HepG2 (cell line): ENCODE measurements at regions not wholly inside any gene's neighbourhood (a gene's known extent, or its start where the extent isn't known, plus 50 kb on each side); places are given as distances from the start of the nearest gene placed in this dataset.

Experiments used
- FOXJ3 ChIP-seq: sonication (generic); formaldehyde crosslinking; IDR thresholded peaks from 2 replicates; pipeline ENCODE4 v1.4.0; 2020; ENCODE audit warnings: missing genetic modification reagents, mild to moderate bottlenecking, borderline replicate concordance
- GPN1 ChIP-seq: sonication (generic); formaldehyde crosslinking; IDR thresholded peaks from 2 replicates; pipeline ENCODE4 v1.5.1; 2020; ENCODE audit warnings: missing genetic modification reagents, borderline replicate concordance
- HMG20A ChIP-seq: IDR thresholded peaks from 2 replicates; pipeline ENCODE4 v1.6.1; 2016; ENCODE audit warnings: borderline replicate concordance
- HNRNPL ChIP-seq: fragments of 200-400 bp; formaldehyde crosslinking; IDR thresholded peaks from 2 replicates; pipeline ENCODE4 v1.6.1; 2017; ENCODE audit warnings: mild to moderate bottlenecking, low read depth, low read length
- IKZF4 ChIP-seq: sonication (generic); formaldehyde crosslinking; IDR thresholded peaks from 2 replicates; pipeline ENCODE4 v1.5.1; 2020; ENCODE audit warnings: borderline replicate concordance, mild to moderate bottlenecking, low read depth, missing genetic modification reagents; ENCODE audit errors: not compliant biosample characterization
- MXD4 ChIP-seq: IDR thresholded peaks from 2 replicates; pipeline ENCODE4 v1.6.1; 2016; ENCODE audit warnings: mild to moderate bottlenecking, missing biosample characterization, missing genetic modification reagents
- NFE2 ChIP-seq: sonication (generic); formaldehyde crosslinking; IDR thresholded peaks from 2 replicates; pipeline ENCODE4 v1.4.0; 2020; ENCODE audit warnings: missing genetic modification reagents
- NFE2L1 ChIP-seq: sonication (generic); formaldehyde crosslinking; IDR thresholded peaks from 2 replicates; pipeline ENCODE4 v1.4.0; 2020; ENCODE audit warnings: missing genetic modification reagents, mild to moderate bottlenecking, borderline replicate concordance
- PPARG ChIP-seq: conservative IDR thresholded peaks from 2 replicates; pipeline ENCODE4 v1.6.1; 2016; ENCODE audit warnings: missing biosample characterization, missing genetic modification reagents
- SALL1 ChIP-seq: sonication (generic); formaldehyde crosslinking; IDR thresholded peaks from 2 replicates; pipeline ENCODE4 v1.8.0; 2022; ENCODE audit warnings: mild to moderate bottlenecking, missing genetic modification reagents
- SOX5 ChIP-seq: IDR thresholded peaks from 2 replicates; pipeline ENCODE4 v1.6.1; 2016; ENCODE audit warnings: borderline replicate concordance
- SRY ChIP-seq: sonication (generic); formaldehyde crosslinking; IDR thresholded peaks from 2 replicates; pipeline ENCODE4 v1.8.0; 2022; ENCODE audit warnings: mild to moderate bottlenecking, missing genetic modification reagents
- U2AF1 ChIP-seq: fragments of 200-400 bp; formaldehyde crosslinking; optimal IDR thresholded peaks from 2 replicates; pipeline ENCODE3; 2017; ENCODE audit warnings: mild to moderate bottlenecking, low read depth, low read length
- ZBTB7A ChIP-seq: sonication (generic); formaldehyde crosslinking; IDR thresholded peaks from 2 replicates; pipeline ENCODE4 v1.8.0; 2022; ENCODE audit warnings: mild to moderate bottlenecking, missing genetic modification reagents
- ZNF292 ChIP-seq: sonication (generic); formaldehyde crosslinking; IDR thresholded peaks from 2 replicates; pipeline ENCODE4 v1.8.1; 2022; ENCODE audit warnings: mild to moderate bottlenecking, low read depth, missing genetic modification reagents, borderline replicate concordance
- ZNF33A ChIP-seq: sonication (generic); formaldehyde crosslinking; IDR thresholded peaks from 2 replicates; pipeline ENCODE4 v1.5.1; 2020; ENCODE audit warnings: missing genetic modification reagents, mild to moderate bottlenecking, moderate library complexity, borderline replicate concordance
- ZNF614 ChIP-seq: IDR thresholded peaks from 2 replicates; pipeline ENCODE4 v1.6.1; 2018; ENCODE audit warnings: missing biosample characterization, missing genetic modification reagents, inconsistent platforms, borderline replicate concordance
- ZNF660 ChIP-seq: sonication (generic); formaldehyde crosslinking; IDR thresholded peaks from 2 replicates; pipeline ENCODE4 v1.5.1; 2020; ENCODE audit warnings: mild to moderate bottlenecking, low read depth, missing genetic modification reagents, borderline replicate concordance
- ZNF737 ChIP-seq: sonication (generic); formaldehyde crosslinking; IDR thresholded peaks from 2 replicates; pipeline ENCODE4 v1.5.0; 2020; ENCODE audit warnings: missing genetic modification reagents, mild to moderate bottlenecking, borderline replicate concordance
- ZNF878 ChIP-seq: sonication (generic); formaldehyde crosslinking; IDR thresholded peaks from 2 replicates; pipeline ENCODE4 v1.8.1; 2023; ENCODE audit warnings: mild to moderate bottlenecking, missing genetic modification reagents, moderate library complexity
- ZSCAN25 ChIP-seq: sonication (generic); formaldehyde crosslinking; IDR thresholded peaks from 2 replicates; pipeline ENCODE4 v1.8.0; 2022; ENCODE audit warnings: mild to moderate bottlenecking, missing genetic modification reagents
- TF ChIP-seq, protein P1 (sequence below): sonication (generic); formaldehyde crosslinking; IDR thresholded peaks from 2 replicates; pipeline ENCODE4 v1.5.0; 2020; ENCODE audit warnings: missing genetic modification reagents
- TF ChIP-seq, protein P2 (sequence below): IDR thresholded peaks from 2 replicates; pipeline ENCODE4 v1.6.1; 2016; ENCODE audit warnings: mild to moderate bottlenecking
- TF ChIP-seq, protein P3 (sequence below): sonication (generic); formaldehyde crosslinking; IDR thresholded peaks from 2 replicates; pipeline ENCODE4 v1.8.0; 2022; ENCODE audit warnings: missing genetic modification reagents, low read depth, mild to moderate bottlenecking, borderline replicate concordance
- TF ChIP-seq, protein P4 (sequence below): sonication (generic); formaldehyde crosslinking; IDR thresholded peaks from 2 replicates; pipeline ENCODE4 v1.9.0; 2021; ENCODE audit warnings: missing genetic modification reagents, borderline replicate concordance
- TF ChIP-seq, protein P5 (sequence below): sonication (generic); formaldehyde crosslinking; conservative IDR thresholded peaks from 2 replicates; pipeline ENCODE4 v1.4.0; 2020; ENCODE audit warnings: missing genetic modification reagents

DNA sequence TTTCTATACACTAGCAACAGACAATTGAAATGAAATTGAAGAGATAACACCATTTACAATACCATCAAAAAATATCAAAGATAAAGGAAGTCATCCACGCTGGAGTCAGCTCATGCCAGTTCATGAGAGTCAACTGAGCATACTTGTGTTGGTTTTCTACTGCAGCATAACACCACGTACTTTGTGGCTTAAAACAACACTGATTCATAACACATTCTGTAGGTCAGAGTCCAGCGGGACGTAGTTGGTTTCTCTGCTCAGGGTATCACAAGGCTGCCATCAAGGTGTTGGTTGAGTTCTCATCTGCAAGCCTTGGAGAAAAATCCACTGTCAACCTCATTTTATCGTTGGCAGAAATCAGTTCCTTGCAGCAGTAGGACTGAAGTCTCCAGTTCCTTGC, 84.2 kb downstream of the TEX51 start (continued):
- TF ChIP-seq, protein P1, sequence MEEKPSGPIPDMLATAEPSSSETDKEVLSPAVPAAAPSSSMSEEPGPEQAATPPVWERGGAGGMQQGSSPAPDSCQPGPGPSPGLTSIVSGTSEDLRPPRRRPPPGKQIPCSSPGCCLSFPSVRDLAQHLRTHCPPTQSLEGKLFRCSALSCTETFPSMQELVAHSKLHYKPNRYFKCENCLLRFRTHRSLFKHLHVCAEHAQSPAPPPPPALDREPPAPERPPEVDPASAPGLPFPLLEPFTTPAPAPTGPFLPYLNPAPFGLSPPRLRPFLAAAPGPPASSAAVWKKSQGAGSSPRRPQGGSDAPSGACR (CRISPR knock-in tag), result no peak
- TF ChIP-seq, protein P2, sequence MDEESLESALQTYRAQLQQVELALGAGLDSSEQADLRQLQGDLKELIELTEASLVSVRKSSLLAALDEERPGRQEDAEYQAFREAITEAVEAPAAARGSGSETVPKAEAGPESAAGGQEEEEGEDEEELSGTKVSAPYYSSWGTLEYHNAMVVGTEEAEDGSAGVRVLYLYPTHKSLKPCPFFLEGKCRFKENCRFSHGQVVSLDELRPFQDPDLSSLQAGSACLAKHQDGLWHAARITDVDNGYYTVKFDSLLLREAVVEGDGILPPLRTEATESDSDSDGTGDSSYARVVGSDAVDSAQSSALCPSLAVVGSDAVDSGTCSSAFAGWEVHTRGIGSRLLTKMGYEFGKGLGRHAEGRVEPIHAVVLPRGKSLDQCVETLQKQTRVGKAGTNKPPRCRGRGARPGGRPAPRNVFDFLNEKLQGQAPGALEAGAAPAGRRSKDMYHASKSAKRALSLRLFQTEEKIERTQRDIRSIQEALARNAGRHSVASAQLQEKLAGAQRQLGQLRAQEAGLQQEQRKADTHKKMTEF (CRISPR knock-in tag), result peak; percentile 43; the same call in 1 of the 2 replicates
- TF ChIP-seq, protein P3, sequence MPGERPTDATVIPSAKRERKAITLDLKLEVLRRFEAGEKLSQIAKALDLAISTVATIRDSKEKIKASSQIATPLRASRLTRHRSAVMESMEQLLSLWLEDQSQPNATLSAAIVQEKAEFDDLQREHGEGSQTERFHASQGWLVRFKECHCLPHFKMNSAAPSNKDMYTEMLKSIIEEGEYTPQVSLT, result no peak
- TF ChIP-seq PPARG (CRISPR knock-in tag) (peak; percentile 46; the same call in 1 of the 2 replicates), ZNF614 (CRISPR knock-in tag) (peak; percentile 89; the same call in 1 of the 2 replicates), IKZF4 (CRISPR knock-in tag) (no peak), ZNF878 (no peak), ZNF292 (CRISPR knock-in tag) (0 out of 2 replicates have a peak, but pooled peaks have one; percentile 26), U2AF1 (no peak), NFE2L1 (CRISPR knock-in tag) (no peak), ZNF737 (CRISPR knock-in tag) (no peak), GPN1 (CRISPR knock-in tag) (no peak), FOXJ3 (no peak), SOX5 (CRISPR knock-in tag) (peak; percentile 50; the same call in 1 of the 2 replicates), MXD4 (no peak), NFE2 (CRISPR knock-in tag) (no peak), ZBTB7A (CRISPR knock-in tag) (no peak), HNRNPL (no peak), ZNF660 (CRISPR knock-in tag) (no peak), SRY (CRISPR knock-in tag) (no peak), SALL1 (peak; percentile 85), HMG20A (CRISPR knock-in tag) (peak; percentile 45; the same call in 1 of the 2 replicates), ZNF33A (CRISPR knock-in tag) (no peak), ZSCAN25 (CRISPR knock-in tag) (no peak)
- TF ChIP-seq, protein P4, sequence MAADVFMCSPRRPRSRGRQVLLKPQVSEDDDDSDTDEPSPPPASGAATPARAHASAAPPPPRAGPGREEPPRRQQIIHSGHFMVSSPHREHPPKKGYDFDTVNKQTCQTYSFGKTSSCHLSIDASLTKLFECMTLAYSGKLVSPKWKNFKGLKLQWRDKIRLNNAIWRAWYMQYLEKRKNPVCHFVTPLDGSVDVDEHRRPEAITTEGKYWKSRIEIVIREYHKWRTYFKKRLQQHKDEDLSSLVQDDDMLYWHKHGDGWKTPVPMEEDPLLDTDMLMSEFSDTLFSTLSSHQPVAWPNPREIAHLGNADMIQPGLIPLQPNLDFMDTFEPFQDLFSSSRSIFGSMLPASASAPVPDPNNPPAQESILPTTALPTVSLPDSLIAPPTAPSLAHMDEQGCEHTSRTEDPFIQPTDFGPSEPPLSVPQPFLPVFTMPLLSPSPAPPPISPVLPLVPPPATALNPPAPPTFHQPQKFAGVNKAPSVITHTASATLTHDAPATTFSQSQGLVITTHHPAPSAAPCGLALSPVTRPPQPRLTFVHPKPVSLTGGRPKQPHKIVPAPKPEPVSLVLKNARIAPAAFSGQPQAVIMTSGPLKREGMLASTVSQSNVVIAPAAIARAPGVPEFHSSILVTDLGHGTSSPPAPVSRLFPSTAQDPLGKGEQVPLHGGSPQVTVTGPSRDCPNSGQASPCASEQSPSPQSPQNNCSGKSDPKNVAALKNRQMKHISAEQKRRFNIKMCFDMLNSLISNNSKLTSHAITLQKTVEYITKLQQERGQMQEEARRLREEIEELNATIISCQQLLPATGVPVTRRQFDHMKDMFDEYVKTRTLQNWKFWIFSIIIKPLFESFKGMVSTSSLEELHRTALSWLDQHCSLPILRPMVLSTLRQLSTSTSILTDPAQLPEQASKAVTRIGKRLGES (CRISPR knock-in tag), result no peak
- TF ChIP-seq, protein P5, sequence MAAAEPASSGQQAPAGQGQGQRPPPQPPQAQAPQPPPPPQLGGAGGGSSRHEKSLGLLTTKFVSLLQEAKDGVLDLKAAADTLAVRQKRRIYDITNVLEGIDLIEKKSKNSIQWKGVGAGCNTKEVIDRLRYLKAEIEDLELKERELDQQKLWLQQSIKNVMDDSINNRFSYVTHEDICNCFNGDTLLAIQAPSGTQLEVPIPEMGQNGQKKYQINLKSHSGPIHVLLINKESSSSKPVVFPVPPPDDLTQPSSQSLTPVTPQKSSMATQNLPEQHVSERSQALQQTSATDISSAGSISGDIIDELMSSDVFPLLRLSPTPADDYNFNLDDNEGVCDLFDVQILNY, result no peak
